ENCODE measurements at regions not wholly inside any gene's neighbourhood (a gene's known extent, or its start where the extent isn't known, plus 50 kb on each side); places are given as distances from the start of the nearest gene placed in this dataset.

DNA sequence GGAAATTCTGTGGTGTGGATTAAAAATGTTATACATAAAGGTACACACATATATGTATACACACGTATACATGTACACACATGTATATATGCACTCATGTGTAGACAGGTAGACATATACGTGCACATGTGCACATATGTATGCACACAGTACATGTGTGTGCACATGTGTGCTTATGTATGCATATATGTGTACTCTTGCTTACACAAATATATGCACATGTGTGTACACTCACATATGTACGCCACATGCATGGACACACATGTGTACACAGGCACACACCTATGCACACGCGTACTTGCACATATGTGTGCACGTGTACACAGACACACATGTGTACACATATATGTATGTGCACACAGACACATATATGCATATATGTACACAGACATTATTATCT lies 142.8 kb upstream of the SALL3 start:
- TF ChIP-seq, protein P1, sequence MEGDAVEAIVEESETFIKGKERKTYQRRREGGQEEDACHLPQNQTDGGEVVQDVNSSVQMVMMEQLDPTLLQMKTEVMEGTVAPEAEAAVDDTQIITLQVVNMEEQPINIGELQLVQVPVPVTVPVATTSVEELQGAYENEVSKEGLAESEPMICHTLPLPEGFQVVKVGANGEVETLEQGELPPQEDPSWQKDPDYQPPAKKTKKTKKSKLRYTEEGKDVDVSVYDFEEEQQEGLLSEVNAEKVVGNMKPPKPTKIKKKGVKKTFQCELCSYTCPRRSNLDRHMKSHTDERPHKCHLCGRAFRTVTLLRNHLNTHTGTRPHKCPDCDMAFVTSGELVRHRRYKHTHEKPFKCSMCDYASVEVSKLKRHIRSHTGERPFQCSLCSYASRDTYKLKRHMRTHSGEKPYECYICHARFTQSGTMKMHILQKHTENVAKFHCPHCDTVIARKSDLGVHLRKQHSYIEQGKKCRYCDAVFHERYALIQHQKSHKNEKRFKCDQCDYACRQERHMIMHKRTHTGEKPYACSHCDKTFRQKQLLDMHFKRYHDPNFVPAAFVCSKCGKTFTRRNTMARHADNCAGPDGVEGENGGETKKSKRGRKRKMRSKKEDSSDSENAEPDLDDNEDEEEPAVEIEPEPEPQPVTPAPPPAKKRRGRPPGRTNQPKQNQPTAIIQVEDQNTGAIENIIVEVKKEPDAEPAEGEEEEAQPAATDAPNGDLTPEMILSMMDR (conservative IDR thresholded peaks at IDR 0.05 in 1 of 2, IDR thresholded peaks at IDR 0.05 in 1 of 2; ENCODE audit: low read depth in 1 of 2, low read length in 2 of 2), result no peak
- no peak for TF ChIP-seq EZH2 (IDR thresholded peaks at IDR 0.05; ENCODE audit: low read length, missing control alignments)

All from fibroblast of lung (primary cell).